Type B pancreatic cell (in vitro differentiated cells): ENCODE measurements at regions not wholly inside any gene's neighbourhood (a gene's known extent, or its start where the extent isn't known, plus 50 kb on each side); places are given as distances from the start of the nearest gene placed in this dataset.
"Not testable (repeated sequence)": the region's sequence is repeated elsewhere in the genome, so short reads cannot be mapped to it uniquely, and the experiment has no call there.

ENCODE experiments used
- DNase-seq: peaks from one replicate; pipeline ENCODE4 v3.0.0; 2021; ENCODE audit warnings: mixed read lengths; ENCODE audit not compliant: unreplicated experiment; ENCODE audit errors: extremely low spot score
- H3K27ac Mint-ChIP-seq: 2 replicates; pipeline ENCODE4 v1.8.0; 2021; ENCODE audit warnings: mild to moderate bottlenecking, mixed read lengths
- H3K27me3 Mint-ChIP-seq: 2 replicates; pipeline ENCODE4 v1.8.0; 2021; ENCODE audit warnings: mixed read lengths
- H3K36me3 Mint-ChIP-seq: 2 replicates; pipeline ENCODE4 v1.8.0; 2021; ENCODE audit warnings: mixed read lengths
- H3K4me1 Mint-ChIP-seq: one replicate; pipeline ENCODE4 v1.8.0; 2021; ENCODE audit warnings: mixed read lengths; ENCODE audit not compliant: unreplicated experiment
- H3K4me3 Mint-ChIP-seq: 2 replicates; pipeline ENCODE4 v1.8.0; 2021; ENCODE audit warnings: mild to moderate bottlenecking, mixed read lengths
- H3K9me3 Mint-ChIP-seq: 2 replicates; pipeline ENCODE4 v1.8.0; 2021; ENCODE audit warnings: mixed read lengths
- TF ChIP-seq, protein P1 (sequence below): fragments of 200-600 bp; sonication (generic); conservative IDR thresholded peaks from 2 replicates; pipeline ENCODE4 v1.5.0; 2021; ENCODE audit warnings: antibody characterized with exemption, mild to moderate bottlenecking

- H3K4me1 Mint-ChIP-seq = no peaks in the 10 kb centered on the region
- DNase-seq = no peak
- H3K27ac Mint-ChIP-seq = no peak overlapping the region
- TF ChIP-seq, protein P1, sequence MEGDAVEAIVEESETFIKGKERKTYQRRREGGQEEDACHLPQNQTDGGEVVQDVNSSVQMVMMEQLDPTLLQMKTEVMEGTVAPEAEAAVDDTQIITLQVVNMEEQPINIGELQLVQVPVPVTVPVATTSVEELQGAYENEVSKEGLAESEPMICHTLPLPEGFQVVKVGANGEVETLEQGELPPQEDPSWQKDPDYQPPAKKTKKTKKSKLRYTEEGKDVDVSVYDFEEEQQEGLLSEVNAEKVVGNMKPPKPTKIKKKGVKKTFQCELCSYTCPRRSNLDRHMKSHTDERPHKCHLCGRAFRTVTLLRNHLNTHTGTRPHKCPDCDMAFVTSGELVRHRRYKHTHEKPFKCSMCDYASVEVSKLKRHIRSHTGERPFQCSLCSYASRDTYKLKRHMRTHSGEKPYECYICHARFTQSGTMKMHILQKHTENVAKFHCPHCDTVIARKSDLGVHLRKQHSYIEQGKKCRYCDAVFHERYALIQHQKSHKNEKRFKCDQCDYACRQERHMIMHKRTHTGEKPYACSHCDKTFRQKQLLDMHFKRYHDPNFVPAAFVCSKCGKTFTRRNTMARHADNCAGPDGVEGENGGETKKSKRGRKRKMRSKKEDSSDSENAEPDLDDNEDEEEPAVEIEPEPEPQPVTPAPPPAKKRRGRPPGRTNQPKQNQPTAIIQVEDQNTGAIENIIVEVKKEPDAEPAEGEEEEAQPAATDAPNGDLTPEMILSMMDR = no peak
- H3K27me3 Mint-ChIP-seq = no peaks in the 10 kb centered on the region
- no peak overlapping the region for H3K4me3 Mint-ChIP-seq
- H3K36me3 Mint-ChIP-seq = no peaks in the 10 kb centered on the region
- peaks cover 5% of the 10 kb centered on the region for H3K9me3 Mint-ChIP-seq
Measured at GRCh38 chr14:106062502-106063272, 536.3 kb downstream of the TMEM121 start.

DNA sequence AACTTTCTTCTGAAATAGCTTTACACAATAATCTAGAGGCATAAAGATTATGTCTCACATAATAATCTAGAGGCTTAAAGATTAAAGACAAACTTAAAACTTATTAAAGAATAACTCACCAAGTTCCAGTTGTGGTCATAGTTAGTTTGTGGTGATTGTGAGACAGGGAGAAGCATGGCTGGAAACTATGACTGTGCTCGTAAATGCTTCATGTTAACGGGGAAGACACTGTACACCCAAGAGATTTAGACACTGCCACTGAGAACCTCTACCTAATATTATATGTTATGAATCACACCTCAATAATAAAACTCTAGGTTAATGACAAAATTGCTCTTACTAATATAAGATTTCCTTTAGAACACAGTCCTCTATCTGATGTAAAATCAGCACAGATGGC lies 541.6 kb downstream of the TMEM121 start:
- no peaks in the 10 kb centered on the region for H3K27me3 Mint-ChIP-seq
- TF ChIP-seq, protein P1 = no peak
- no peak overlapping the region for H3K27ac Mint-ChIP-seq
- no peaks in the 10 kb centered on the region for H3K4me1 Mint-ChIP-seq
- H3K4me3 Mint-ChIP-seq = no peak overlapping the region
- no peak for DNase-seq
- H3K36me3 Mint-ChIP-seq = no peaks in the 10 kb centered on the region
- peaks cover 18% of the 10 kb centered on the region for H3K9me3 Mint-ChIP-seq

DNA sequence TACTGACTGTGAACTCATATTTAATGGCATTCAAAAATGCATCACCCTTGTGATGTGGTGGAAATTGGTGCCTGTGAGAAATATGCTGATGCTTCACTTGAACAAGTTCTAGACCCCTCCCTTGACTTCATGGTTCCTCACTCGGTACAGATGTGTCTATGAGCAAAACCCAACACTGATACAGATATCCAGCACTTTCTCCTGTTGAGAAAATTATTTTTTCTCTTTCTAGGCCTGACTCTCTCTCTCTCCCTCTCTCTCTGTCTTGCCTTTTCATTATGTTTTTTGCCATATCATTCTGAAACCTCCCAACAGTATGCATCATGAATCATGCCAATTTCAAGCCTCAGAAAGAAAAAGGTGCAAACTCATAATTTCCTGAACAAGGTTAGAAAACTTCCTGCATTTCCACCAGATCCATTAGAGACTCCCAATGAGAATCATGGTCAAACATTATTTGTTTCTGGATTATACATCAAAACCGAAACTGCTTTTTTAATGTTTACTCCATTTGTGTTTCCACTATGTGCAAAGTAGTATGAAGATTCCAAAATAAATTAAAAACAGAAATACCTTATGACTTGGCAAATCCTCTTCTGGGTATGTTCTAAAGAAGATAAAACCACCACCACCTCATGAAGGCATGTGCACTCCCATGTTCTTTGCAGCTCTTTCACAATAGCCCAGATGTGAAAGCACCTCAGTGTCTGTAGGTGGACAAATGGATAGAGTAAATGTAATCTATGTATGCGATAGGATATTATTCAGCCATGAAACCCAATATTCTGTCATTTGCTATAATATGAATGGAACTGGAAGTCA lies 543.6 kb downstream of the TMEM121 start:
- H3K27ac Mint-ChIP-seq = no peak overlapping the region
- H3K27me3 Mint-ChIP-seq = no peaks in the 10 kb centered on the region
- H3K4me1 Mint-ChIP-seq = no peaks in the 10 kb centered on the region
- no peak overlapping the region for H3K4me3 Mint-ChIP-seq
- TF ChIP-seq, protein P1 = no peak
- H3K9me3 Mint-ChIP-seq = peaks cover 18% of the 10 kb centered on the region
- DNase-seq = no peak
- no peaks in the 10 kb centered on the region for H3K36me3 Mint-ChIP-seq

GRCh38 chr14:106080922-106081321 lies 554.5 kb downstream of the TMEM121 start:
- no peak for DNase-seq
- Mint-ChIP-seq H3K27me3 (no peaks in the 10 kb centered on the region), H3K36me3 (no peaks in the 10 kb centered on the region), H3K27ac (no peak overlapping the region), H3K4me1 (no peaks in the 10 kb centered on the region), H3K4me3 (no peak overlapping the region), H3K9me3 (no peaks in the 10 kb centered on the region)
- TF ChIP-seq, protein P1 = no peak

DNA sequence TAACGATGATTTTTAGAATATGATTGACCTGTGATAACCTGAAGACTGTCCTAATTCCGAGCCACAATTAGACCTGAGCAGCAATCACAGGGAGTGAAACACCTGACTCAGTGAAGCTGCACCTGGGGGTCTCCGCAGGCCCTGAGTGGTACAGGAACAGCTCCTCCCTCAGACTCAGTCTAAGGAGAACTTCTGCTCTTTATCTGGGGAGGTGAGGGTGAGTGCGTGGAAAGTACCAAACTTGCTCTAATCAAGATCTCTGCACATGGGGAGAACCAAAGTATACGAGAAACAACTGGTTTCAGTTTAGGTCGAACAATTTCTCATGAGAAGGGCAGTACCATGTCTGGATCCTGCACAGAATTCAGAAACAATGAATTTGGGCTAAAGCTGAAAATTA lies 555.3 kb downstream of the TMEM121 start:
- H3K27me3 Mint-ChIP-seq, DNase-seq, H3K4me3 Mint-ChIP-seq, H3K27ac Mint-ChIP-seq, H3K9me3 Mint-ChIP-seq, H3K4me1 Mint-ChIP-seq, H3K36me3 Mint-ChIP-seq: not testable (repeated sequence)

- no peaks in the 10 kb centered on the region for H3K9me3 Mint-ChIP-seq
- H3K27me3 Mint-ChIP-seq = no peaks in the 10 kb centered on the region
Measured at GRCh38 chr14:106083082-106083481, 556.7 kb downstream of the TMEM121 start.

More at GRCh38 chr14:106083082-106083481, 556.7 kb downstream of the TMEM121 start:
- TF ChIP-seq, protein P1 = no peak
- Mint-ChIP-seq H3K36me3 (no peaks in the 10 kb centered on the region), H3K4me1 (no peaks in the 10 kb centered on the region), H3K4me3 (no peak overlapping the region), H3K27ac (no peak overlapping the region)
- no peak for DNase-seq
